ENCODE measurements at regions not wholly inside any gene's neighbourhood (a gene's known extent, or its start where the extent isn't known, plus 50 kb on each side); places are given as distances from the start of the nearest gene placed in this dataset.
"Not testable (repeated sequence)": the region's sequence is repeated elsewhere in the genome, so short reads cannot be mapped to it uniquely, and the experiment has no call there.

DNA sequence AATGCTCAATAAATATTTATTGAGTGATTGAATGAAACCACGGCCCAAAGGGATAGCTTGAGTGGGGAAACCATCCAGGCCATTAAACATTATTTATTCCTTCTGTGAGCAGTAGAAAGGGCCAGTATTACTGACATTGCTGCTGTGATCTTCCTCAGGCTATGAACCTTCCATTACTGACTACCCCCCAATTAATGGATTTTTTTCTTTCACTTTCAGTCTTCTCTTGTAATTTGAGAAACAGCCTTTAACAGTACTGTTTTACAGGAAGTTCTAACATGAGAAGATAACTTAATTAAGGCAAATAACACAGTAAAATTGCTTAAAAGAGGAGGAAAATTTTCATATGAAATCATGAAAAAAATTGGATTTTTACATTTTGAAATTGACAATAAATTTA, 629.5 kb downstream of the TRHDE start:
- Histone ChIP-seq H3K9me3 (no peaks in the 10 kb centered on the region), H3K36me3 (no peaks in the 10 kb centered on the region), H3K27me3 (no peaks in the 10 kb centered on the region), H3K4me1 (no peaks in the 10 kb centered on the region), H3K27ac (no peak overlapping the region), H3K4me3 (no peak overlapping the region)
- TF ChIP-seq, protein P1, sequence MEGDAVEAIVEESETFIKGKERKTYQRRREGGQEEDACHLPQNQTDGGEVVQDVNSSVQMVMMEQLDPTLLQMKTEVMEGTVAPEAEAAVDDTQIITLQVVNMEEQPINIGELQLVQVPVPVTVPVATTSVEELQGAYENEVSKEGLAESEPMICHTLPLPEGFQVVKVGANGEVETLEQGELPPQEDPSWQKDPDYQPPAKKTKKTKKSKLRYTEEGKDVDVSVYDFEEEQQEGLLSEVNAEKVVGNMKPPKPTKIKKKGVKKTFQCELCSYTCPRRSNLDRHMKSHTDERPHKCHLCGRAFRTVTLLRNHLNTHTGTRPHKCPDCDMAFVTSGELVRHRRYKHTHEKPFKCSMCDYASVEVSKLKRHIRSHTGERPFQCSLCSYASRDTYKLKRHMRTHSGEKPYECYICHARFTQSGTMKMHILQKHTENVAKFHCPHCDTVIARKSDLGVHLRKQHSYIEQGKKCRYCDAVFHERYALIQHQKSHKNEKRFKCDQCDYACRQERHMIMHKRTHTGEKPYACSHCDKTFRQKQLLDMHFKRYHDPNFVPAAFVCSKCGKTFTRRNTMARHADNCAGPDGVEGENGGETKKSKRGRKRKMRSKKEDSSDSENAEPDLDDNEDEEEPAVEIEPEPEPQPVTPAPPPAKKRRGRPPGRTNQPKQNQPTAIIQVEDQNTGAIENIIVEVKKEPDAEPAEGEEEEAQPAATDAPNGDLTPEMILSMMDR (IDR thresholded peaks at IDR 0.05), result no peak
- intact Hi-C loops (cut with DNase I), result no loop called here
- ATAC-seq (no peak), DNase-seq (no peak), FAIRE-seq (no peak)
- WGBS, 2 donors, result 66 to 78% methylated on average over 1 of the region's 1 CpG

DNA sequence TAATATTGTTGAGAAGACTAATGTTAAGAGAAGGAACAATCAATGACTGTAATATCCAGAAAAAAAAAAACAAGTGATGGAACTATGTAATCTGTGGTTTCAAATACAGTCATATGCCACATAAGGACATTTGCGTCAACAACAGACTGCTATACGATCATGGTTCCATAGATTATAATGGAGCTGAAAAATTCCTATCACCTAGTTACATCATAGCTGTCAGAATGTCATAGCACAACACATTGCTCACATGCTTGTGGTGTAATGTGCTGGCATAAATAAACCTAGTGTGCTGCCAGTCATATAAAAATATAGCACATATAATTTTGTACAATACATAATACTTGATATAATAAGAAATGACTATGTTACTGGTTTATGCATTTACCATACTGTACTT, 653.5 kb downstream of the TRHDE start:
- Histone ChIP-seq H3K4me1 (peaks cover 0 to 4% (median 0%) of the 10 kb centered on the region in 3 donors), H3K36me3 (no peaks in the 10 kb centered on the region), H3K4me3 (no peak overlapping the region), H3K27me3 (no peaks in the 10 kb centered on the region), H3K27ac (no peak overlapping the region), H3K9me3 (no peaks in the 10 kb centered on the region)
- ATAC-seq, result no peak
- intact Hi-C loops (cut with DNase I), result no loop called here
- WGBS, 2 donors, result 90 to 93% methylated on average over 2 of the region's 2 CpGs
- DNase-seq, result no peak
- TF ChIP-seq, protein P1 (IDR thresholded peaks at IDR 0.05), result no peak
- no peak for FAIRE-seq

DNA sequence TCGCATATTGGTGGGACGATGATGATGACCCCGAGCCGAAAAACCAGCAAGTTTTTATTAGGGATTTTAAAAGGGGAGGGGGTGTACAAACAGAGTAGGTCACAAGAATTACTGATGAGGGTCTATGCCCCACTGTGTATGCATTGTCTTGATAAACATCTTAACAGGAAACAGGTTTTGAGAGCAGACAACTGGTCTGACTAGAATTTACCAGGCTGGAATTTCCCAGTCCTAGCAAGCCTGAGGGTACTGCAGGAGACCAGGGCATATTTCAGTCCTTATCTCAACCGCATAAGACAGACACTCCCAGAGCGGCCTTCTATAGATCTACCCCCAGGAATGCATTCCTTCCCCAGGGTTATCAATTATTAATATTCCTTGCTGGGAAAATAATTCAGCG, 659.7 kb downstream of the TRHDE start:
- H3K4me3 ChIP-seq; intact Hi-C loops (cut with DNase I); FAIRE-seq; DNase-seq; ATAC-seq; H3K27ac ChIP-seq; H3K27me3 ChIP-seq; H3K4me1 ChIP-seq; H3K9me3 ChIP-seq; H3K36me3 ChIP-seq: not testable (repeated sequence)
- WGBS, 2 donors, result 72 to 85% methylated on average over 7 of the region's 7 CpGs

DNA sequence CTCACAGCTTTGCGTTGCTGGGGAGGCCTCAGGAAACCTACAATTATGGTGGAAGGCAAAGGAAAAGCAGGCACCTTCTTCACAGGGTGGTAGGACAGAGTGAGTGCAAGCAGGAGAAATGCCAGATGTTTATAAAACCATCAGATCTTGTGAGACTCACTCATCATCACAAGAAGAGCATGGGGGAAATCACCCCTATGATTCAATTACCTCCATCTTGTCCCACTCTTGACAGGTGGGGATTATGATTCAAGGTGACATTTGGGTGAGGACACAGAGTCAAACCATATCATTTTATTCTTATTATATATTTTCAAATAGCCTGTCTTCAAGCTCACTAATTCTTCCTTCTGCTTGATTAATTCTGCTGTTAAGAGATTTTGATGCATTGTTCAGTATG, 665.3 kb downstream of the TRHDE start:
- FAIRE-seq (no peak), DNase-seq (no peak), ATAC-seq (no peak)
- H3K9me3 ChIP-seq, result no peaks in the 10 kb centered on the region
- TF ChIP-seq, protein P1 (IDR thresholded peaks at IDR 0.05), result no peak
- WGBS, 2 donors, result 63 to 95% methylated on average over 1 of the region's 1 CpG
- no peaks in the 10 kb centered on the region for H3K4me1 ChIP-seq
- H3K4me3 ChIP-seq, result no peak overlapping the region
- H3K36me3 ChIP-seq, result no peaks in the 10 kb centered on the region
- intact Hi-C loops (cut with DNase I), result no loop called here
- H3K27ac ChIP-seq, result no peak overlapping the region
- H3K27me3 ChIP-seq, result no peaks in the 10 kb centered on the region

DNA sequence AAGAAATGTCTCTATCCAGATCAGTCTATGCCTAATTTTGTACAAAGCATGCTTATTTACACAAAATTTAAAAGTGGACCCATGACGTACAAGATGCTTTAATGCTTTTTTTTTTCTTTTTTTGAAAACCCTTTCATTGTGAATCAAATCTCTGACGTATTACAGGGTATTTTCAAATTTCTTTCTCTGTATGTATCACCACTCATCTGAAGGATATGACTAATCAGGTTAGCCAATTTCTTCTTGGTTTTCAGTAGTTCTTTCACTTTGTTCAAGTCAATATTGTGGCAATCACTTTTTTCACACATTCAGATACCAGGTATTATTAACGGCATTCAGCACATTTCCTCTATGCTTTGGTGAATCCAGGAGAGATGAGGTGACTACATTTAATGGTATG, 685.3 kb downstream of the TRHDE start:
- Histone ChIP-seq H3K36me3 (no peaks in the 10 kb centered on the region), H3K4me3 (no peak overlapping the region), H3K9me3 (no peaks in the 10 kb centered on the region), H3K27me3 (no peaks in the 10 kb centered on the region), H3K27ac (no peak overlapping the region), H3K4me1 (no peaks in the 10 kb centered on the region)
- ATAC-seq (no peak), DNase-seq (no peak), FAIRE-seq (no peak)
- WGBS, 2 donors, result 68 to 77% methylated on average over 3 of the region's 3 CpGs
- intact Hi-C loops (cut with DNase I), result no loop called here
- TF ChIP-seq, protein P1 (IDR thresholded peaks at IDR 0.05), result no peak

DNA sequence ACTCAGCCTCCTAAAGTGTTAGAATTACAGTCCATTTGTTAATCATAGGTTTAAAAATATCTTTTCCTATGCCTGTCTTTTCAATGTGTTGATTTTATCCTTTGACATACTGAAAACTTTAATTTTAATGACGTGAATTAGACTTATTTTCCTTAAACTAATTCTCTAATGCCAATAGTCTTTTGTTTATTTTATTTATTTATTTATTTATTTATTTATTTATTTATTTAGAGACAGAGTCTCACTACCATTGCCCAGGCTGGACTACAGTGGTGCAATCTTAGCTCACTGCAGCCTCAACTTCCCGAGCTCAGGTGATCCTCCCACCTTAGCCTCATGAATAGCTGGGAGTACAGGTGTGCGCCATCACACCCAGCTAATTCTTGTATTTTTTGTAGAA, 694.5 kb downstream of the TRHDE start:
- ATAC-seq (no peak), DNase-seq (no peak), FAIRE-seq (no peak)
- Histone ChIP-seq H3K36me3 (no peaks in the 10 kb centered on the region), H3K4me3 (no peak overlapping the region), H3K27me3 (no peaks in the 10 kb centered on the region), H3K27ac (no peak overlapping the region), H3K9me3 (no peaks in the 10 kb centered on the region), H3K4me1 (no peaks in the 10 kb centered on the region)
- TF ChIP-seq, protein P1 (IDR thresholded peaks at IDR 0.05), result no peak
- 77 to 79% methylated on average over 3 of the region's 3 CpGs for WGBS, 2 donors
- intact Hi-C loops (cut with DNase I), result no loop called here
